Umbilical cord (tissue), 1 donor: ENCODE measurements at regions not wholly inside any gene's neighbourhood (a gene's known extent, or its start where the extent isn't known, plus 50 kb on each side); places are given as distances from the start of the nearest gene placed in this dataset.

ENCODE experiments used
- DNase-seq: peaks from one replicate; pipeline ENCODE4 v3.0.0-alpha.2; 2015; ENCODE audit warnings: low spot score

DNA sequence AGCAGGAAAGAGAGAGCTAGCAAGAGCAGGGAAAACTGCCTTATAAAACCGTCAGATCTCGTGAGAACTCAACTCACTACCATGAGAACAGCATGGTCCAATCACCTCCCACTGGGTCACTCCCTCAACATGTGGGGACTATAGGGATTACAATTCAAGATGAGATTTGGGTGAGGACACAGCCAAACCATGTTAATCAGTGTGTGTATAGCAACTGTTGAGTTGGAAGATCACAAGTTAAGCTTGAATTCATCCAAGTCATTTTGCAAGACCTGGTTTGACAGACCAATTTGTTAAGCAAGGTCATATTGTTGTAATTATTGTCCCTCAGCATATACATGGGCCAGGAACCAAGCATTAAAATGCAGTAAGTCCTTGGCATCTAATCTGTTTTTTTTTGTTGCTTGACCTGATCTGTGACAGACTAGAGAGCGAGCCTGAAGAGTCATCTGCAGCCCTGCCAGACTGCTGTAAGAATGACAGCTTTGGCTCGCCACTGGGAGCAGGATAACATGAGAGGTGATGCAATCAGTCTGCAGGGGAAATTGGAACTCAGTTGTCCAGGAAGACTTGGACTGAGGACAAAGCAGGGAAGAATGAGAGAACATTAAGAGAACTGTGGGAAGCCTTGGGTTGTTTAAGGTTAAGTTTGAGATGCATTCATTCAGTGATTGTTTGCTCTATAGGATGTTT lies 297.6 kb upstream of the SEL1L start:
- peak; percentile 40 for DNase-seq

DNA sequence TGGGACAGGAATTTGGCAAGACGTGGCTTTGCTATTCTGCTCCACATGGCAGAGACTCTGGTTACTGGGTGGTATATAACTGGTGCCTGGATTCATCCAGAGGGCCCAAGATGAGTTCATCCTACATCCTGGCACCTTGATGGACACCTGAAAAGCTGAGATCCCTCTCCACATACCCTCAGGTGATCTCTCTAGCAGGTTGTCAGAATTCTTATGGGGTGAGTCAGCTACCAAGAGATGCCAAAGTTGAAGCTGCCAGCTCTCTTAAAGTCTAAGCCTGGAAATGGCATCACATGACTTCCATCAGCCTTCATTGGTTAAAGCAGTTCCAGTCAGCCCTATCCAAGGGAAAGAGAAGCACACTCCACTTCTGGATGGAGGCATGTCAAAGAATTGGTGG lies 300.7 kb upstream of the SEL1L start:
- no peak for DNase-seq

DNA sequence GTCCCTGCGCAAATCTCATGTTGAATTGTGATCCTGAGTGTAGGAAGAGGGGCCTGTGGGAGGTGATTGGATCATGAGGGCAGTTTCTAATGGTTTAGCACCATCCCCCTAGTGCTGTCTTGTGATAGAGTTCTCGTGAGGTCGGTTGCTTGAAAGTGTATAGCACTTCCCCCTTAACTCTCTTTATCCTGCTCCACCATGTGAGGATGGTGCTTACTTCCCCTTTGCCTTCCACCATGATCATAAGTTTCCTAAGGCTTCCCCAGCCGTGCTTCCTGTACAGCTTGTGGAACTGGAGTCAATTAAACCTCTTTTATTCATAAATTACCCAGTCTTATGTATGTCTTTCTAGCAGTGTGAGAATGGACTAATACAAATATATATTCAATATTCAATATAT lies 303.7 kb upstream of the SEL1L start:
- DNase-seq = no peak

DNA sequence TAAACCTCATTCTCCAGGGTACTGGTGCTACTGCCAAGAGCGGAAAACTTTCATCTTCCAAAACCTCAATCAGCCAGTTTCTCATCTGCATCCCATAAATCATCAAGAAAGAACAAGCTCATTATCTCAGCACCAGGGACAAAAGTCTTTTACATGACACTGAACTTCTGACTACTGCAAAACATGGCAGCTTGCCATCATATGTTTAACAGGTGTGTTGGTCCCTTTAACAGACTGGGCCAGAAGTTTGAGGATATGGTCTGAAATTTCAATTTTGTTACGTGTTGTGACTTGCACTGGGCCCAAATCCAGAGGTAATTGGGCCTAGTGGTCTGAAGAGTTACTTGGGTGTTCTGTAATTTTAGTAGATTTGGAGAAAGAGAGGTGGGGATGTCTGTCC lies 305.4 kb upstream of the SEL1L start:
- DNase-seq = no peak

DNA sequence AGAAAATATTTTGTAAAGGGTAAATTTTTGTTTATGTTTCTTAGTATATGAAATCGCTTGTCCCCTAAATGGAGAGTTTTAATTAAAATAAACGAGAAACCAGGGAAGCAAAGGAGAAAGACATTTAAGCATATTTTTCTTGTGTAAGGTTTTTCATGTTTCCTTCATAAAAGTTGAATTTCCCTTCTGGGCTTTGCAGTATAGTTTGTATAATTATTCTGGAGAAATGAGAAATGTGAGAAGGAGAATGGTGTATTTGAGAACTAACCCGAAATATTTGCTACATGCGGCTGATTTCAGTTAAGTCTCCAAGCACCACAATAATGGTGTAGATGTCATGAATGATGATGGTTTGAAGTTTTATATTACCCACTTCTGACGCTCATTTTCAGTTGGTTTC lies 307.7 kb upstream of the SEL1L start:
- no peak for DNase-seq

DNA sequence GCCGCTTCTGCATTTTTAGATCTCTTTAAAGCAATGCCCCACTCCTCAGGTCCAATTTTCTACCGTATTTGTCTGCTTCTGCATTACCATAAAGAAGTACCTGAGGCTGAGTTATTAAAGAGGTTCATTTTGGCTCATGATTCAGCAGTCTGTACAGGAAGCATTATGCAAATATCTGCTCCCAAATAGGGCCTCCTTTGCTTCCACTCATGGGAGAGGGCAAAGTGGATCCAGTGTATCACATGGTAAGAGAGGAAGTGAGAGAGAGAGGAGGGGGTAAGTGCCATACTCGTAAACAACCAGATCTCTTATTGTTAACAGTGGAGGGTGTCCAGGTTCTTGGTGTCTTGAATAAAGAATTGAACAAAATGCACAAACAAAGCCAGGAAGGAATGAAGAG lies 316.1 kb upstream of the SEL1L start:
- no peak for DNase-seq

DNA sequence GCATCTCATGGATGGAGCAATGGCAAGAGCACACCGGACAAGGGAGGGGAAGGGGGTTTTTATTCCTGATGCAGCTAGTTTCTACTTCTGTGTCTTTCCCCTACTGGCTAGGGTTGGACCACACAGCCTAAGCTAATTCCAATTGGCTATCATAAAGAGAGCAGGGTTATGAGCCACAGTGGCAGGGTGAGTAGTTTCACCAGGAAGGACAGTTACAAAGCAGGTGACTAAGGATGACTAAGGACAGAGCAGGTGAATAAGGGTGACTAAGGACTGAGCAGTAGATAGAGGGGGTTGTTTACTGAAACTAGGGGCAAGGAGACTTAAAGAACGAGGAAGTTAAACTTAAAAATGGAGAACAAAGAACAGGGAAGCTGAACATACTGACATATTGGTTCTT lies 321.4 kb upstream of the SEL1L start:
- DNase-seq = no peak

DNA sequence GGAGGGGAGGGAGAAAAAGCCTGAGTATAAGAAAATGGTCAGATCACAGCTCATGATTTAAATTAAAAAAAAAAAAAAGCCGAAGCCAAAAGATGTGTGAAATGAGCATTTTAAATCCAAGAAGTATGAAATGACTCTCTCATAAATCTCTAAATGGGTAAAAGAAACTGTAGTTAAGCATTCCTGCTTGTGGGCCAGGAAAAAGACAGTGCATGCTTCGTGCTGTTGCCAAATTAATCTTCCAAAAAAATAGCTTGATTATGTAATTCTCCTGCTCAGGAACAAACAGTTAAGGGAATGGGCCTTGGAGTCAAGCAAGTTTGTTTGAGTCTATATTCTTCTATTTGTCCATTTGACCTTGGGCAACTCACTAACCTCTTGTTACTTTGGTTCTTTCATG lies 325.4 kb upstream of the SEL1L start:
- DNase-seq = no peak

DNA sequence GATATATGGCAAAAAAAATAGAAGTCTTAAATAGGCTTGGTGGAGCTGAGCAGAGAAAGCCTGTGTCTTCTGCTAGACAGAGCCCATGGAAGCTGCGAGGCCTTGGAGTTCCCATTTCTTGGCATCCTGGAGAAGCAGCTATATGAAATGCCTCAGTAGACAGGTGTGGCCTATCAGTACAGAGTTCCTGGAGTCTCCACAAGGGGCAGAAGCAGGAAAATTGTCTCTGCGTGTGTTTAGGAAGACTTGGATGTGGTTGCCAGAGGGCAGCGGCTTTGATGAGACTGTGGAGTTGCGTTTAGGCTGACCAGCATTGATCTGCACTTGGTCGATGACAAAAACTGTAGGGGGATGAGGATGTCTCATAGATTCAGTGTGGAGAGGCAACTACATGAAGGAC lies 334.5 kb upstream of the SEL1L start:
- DNase-seq = no peak

DNA sequence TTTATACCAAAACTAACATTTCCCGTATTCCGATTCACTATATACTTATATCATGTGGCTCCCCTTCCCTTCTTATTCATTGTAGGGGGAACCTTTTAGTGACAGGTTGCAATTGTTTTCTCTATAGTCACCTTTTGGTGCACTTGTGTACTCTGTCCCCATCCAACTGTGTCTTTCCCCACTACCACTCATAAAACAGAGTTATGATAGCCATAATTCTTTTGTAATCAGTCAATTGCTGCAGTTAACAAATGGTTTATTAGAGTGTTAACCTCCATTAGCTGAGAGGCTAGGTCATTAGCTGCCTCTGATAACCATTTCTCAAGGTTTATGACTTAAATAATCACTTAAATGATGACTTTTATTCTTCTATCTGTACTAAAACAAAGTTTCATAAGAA lies 338.1 kb upstream of the SEL1L start:
- no peak for DNase-seq

DNA sequence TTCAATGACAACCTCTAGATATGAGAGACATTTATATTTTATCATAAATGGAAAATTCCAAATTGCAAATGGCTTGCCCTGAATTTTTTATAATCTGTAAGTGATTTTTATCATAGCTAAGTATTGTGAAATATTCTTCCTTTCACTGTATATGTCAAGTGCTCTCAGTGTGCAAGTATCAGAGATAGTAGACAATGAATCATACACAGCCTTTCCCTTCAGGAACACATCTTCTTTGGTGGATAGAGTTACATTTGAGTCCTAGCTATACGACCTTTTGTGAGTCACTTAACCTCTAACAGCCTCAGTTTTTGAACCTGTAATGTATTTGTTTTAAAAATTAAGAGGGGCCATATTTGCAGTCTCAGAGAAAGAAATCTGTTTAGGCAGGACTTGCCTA lies 350.7 kb upstream of the SEL1L start:
- peak; percentile 13 for DNase-seq

DNA sequence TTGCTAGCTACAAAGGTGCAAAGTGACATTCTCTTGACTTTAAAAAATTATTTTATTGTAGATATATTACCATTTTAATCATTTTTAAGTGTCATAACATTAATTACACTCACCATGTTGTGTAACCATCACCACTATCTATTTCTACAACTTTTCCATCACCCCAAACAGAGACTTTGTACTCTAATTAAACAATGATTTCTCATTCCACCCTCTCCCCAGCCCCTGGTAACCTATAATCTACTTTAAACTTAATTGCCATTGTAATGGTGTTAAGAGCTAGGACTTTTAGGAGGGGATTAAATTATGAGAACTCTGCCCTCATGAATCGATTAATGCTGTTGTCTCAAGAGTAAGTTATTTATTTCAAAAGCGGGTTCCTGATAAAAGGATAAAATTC lies 352.9 kb upstream of the SEL1L start:
- DNase-seq = no peak

DNA sequence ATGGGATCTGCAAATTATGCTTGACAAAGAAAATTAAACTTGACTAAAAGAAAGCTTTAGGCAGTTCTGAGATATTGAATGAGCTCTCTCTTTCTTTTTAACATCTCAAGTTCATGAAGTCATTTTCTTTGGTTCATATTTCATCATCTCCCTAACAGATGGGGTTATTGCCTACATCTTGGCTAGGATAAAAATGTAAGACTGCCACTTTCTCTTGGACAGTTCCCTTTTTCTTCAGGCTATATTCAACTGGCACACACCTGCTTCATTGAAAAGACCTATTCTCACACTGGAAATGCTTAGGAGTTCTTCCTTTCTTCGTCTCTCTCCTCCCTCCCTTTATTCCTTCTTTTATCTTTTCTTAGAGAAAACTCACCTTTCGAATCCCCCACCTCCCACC lies 355.9 kb upstream of the SEL1L start:
- no peak for DNase-seq

DNA sequence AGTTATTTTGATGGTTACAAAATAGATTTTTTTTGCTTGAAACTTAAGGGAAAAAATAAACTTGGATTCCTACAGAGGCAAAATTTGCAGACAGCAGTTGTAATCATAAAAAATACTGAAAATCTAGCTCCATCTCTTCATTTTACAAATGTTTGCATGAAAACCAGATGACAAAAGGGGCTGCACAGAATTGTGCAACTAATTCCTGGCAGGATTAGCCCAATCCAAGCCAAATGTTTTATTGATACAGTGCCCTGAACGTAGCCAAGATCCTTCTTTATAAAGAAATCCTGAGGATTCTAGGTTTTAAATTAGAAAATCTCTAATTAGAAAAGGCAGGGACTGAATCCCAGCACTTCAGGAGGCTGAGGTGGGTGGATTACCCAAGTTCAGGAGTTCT lies 356.4 kb upstream of the SEL1L start:
- peak; percentile 61 for DNase-seq

DNA sequence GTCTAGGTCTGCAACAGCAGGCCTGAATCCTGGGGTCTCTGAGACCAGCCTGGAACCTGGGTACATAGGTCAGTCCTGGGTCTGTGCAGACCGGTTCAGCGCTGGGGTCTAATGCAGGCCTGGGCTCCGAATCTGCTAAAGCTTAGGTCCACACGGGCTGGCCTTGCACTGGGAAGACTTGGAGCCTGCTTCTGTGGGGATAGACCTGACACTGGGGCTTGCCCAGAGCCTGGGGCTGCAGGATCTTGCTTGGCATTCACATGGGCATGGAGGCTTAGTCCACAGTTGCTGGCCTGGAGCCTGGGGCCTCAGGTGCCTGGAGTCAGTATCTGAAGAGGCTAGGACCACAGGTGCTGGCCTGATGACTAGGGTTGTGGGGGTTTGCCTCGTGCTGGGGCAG lies 369.8 kb upstream of the SEL1L start:
- no peak for DNase-seq

DNA sequence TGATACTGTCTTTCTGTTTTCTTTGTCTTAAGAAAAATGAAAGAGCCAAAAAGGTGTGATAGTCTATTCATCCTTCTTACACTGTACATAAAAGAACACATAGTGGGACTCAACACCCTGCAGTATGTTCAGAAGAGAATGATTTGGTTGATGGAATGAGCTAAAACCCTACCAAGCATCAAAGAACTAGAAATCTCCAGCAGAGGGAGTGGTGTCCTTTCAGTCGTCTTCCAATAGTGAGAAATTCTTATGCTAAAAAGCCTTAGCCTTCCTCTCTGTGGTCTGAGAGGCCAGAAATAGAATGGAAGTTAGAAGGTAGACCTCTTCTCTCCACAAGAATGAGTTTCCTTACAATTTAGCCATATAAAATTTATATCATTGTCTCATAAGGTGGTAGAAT lies 393.4 kb upstream of the SEL1L start:
- DNase-seq = peak; percentile 51

DNA sequence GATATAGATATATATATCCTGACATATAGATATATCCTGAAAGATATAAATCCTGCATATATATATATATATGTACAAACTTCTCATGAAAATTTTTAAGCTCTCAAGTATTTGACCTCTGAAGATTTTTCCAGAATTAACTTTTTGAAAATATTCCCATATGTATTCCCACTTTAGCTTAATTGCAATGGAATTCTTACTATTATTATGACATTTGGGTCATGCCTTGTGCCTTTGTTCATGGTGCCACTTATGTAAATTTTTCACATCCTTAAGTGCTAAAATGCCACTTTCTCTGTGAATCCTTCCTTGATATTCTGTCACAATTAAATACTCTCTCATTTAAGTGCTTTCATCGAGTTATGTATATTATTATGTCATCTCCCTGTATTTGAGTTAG lies 398.2 kb upstream of the SEL1L start:
- DNase-seq = no peak

DNA sequence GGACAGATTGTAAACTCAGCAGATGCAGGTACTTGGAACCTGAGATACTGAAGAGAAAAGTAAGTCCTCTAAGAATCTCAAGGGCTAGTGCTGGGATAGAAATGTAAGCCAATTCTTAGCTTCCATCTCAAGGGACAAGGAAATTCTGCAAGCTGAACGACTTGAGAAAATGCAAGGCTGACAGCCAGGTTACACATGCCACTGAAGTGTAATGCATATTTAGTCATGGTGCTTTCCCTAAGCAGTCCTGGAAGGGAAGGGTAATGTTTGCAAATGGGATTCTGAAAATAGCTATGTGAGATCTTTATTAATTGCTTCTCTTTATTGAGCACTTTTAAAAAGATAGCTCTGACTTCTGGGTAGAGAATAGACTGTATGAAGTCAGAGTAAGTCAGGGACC lies 402.7 kb upstream of the SEL1L start:
- no peak for DNase-seq

DNA sequence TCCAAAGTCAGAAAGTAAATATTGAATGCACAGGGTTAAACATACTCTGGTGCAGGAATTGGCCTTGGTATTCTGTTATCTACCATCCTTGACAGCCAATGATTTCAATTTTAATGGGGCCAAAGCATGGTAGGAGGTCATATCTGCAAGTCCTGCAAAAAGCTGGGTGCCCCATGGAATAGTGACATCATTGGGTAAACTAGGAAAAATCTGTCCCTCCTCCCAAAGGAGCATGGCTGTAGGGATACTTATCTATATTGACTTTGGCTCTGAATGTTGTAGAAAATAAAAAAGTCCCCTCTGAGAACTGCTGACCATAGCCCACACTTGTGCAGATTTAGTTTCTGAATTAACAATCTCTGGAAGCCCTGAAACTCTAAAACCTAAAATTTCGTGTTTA lies 403.2 kb upstream of the SEL1L start:
- no peak for DNase-seq

DNA sequence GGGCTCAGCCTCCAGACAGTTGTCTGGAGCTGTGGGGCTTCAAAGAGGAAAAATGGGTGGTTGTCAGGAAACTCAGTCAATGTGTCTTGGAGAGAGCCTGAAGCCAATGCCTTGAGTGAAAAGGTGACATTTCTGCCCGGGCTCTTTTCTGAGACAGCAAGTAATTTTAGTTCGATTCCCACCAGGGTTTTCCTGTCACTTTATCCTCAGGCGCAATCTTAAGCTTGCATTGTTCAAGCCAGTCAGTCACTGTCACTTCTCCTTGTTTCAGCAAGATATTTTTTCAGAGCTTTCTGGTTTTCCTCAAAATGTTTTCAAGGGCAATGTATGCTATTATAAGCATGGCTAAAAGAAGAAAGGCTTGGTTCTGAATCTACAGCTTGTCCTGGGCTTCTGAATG lies 404.7 kb upstream of the SEL1L start:
- no peak for DNase-seq

DNA sequence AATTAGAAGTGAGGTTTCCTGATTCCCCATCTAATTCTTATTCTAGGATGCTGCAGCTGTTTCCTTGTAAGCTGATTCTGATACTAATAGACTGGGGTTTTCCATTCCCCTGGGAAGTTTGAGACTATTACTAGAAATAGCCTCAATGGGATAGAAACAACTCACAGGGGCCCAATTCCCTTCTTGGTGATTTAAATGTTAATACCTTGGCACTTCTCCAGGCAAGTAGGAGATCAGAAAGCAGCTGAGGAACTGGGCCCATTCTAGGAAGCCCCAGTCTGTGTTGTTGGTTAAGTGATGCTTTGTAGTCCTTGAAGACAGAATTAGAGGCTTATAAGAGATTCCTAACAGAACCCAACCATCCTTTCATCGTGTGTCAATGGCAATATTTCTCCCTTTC lies 407.0 kb upstream of the SEL1L start:
- DNase-seq = peak; percentile 91

DNA sequence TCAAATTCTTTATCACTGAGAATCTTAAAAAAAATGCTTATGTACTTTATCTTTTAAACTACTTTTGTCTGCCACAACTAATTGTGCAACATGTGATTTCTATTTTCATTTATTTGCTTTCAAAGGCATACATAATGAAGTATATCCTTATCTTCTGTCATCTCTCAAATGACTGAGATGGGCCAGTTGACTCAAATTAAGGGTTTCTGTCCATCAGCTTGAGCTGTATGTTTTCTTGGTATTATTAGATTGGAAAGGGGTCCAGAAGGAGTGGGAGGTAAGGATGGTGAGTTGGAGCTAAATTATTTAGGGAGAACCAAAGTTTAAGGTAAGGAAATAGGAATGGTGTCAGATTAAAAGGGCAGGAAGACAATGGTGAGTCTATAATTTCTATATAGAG lies 408.4 kb upstream of the SEL1L start:
- DNase-seq = no peak

DNA sequence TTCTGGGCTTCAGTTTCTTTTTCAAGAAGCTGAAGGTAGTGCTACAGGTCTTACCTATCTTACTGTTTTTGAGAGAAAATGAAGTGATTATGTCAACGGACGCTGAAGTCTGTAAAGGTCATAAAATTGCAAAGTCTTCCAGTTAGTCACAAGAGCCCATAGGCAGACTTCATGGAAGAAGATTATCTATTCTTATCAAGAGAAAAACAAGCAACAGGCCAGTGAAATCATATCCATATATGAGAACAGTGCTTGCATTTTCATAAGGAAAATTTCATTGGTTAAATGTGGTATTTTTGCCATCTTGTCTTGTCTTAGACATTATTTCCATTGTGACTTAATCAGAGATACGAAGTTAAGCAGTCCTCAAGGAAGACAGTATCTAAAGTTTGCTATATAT lies 412.7 kb upstream of the SEL1L start:
- peak; percentile 90 for DNase-seq
